Retinal pigment epithelial cell (primary cell): ENCODE measurements at regions not wholly inside any gene's neighbourhood (a gene's known extent, or its start where the extent isn't known, plus 50 kb on each side); places are given as distances from the start of the nearest gene placed in this dataset.

Source experiments
- DNase-seq: peaks from one replicate; pipeline ENCODE4 v3.0.0-alpha.2; 2010; ENCODE audit warnings: low read depth
- H3K4me3 ChIP-seq: 2 replicates; pipeline ENCODE4 v1.5.1; 2011; ENCODE audit warnings: mild to moderate bottlenecking, low read length, control low read depth, moderate library complexity
- TF ChIP-seq, protein P1 (sequence below): conservative IDR thresholded peaks from 2 replicates; pipeline ENCODE4 v1.5.1; 2011; ENCODE audit warnings: low read depth, low read length, control low read depth, inconsistent platforms

DNA sequence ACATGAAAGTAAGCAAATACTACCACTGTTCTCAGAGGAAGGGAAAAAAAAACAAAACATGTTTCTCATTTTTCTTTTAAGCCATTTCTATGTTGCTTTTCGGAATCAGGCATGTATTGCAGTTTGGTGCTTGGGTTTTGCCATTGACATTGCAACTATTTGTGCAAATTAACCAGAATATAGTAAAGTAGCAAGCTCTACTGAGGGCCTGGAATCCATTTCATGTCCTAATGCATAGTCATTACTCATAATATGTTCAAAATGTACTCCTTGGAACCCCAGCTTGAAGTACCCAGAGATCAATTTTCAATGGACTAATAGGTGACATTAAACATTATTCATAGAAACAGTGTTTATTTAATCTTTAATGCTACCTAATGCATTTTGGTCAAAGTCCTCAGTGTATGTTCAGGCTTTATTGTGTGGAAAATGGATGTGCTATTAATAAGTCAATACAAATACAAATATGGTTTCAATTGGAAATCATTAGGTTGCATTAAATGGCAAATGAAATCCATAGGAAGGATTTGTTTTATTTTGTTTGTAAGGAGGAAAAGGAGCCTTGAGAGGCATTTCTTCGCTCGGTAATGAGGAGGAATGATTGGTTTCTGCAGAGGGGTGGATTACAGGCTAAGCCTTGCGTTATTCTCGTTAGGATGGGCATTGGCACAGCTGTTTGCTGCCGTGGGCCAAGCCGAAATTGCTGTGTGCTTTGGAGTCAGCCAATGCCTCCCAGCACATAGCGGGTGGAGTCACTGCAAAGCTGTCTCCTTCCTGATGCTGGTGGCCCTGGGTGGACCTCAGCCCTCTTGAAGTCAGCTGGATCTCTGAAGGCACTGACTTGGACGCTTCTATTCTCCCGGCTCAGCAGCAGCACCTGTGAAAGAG is 56.4 kb downstream of the MYCN start:
- H3K4me3 ChIP-seq, result no peak overlapping the region
- TF ChIP-seq, protein P1, sequence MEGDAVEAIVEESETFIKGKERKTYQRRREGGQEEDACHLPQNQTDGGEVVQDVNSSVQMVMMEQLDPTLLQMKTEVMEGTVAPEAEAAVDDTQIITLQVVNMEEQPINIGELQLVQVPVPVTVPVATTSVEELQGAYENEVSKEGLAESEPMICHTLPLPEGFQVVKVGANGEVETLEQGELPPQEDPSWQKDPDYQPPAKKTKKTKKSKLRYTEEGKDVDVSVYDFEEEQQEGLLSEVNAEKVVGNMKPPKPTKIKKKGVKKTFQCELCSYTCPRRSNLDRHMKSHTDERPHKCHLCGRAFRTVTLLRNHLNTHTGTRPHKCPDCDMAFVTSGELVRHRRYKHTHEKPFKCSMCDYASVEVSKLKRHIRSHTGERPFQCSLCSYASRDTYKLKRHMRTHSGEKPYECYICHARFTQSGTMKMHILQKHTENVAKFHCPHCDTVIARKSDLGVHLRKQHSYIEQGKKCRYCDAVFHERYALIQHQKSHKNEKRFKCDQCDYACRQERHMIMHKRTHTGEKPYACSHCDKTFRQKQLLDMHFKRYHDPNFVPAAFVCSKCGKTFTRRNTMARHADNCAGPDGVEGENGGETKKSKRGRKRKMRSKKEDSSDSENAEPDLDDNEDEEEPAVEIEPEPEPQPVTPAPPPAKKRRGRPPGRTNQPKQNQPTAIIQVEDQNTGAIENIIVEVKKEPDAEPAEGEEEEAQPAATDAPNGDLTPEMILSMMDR, result no peak
- DNase-seq, result no peak
